Esophagus squamous epithelium (tissue), 4 donors: ENCODE measurements at regions not wholly inside any gene's neighbourhood (a gene's known extent, or its start where the extent isn't known, plus 50 kb on each side); places are given as distances from the start of the nearest gene placed in this dataset.

ENCODE experiments used
- CTCF ChIP-seq, 6 experiments: fragments of 450-650 bp in 4 of 6; fragments of 200-600 bp in 2 of 6; sonication (generic) in 2 of 6; IDR thresholded peaks; one replicate each; pipeline ENCODE4 v1.5.1; 2016 to 2019; ENCODE audit warnings: antibody characterized with exemption in 6 of 6, mild to moderate bottlenecking in 4 of 6, moderate library complexity in 4 of 6
- POLR2A ChIP-seq, 4 donors: fragments of 450-650 bp; IDR thresholded peaks; one replicate each; pipeline ENCODE4 v1.6.1; 2017; ENCODE audit warnings: antibody characterized with exemption in 4 of 4, mild to moderate bottlenecking in 4 of 4, moderate library complexity in 3 of 4

GRCh38 chr3:72175296-72175858 is 390.4 kb upstream of the PROK2 start:
- TF ChIP-seq POLR2A (IDR thresholded peaks at IDR 0.05) (no peak), CTCF (IDR thresholded peaks at IDR 0.05) (no peak)
